ENCODE measurements at regions not wholly inside any gene's neighbourhood (a gene's known extent, or its start where the extent isn't known, plus 50 kb on each side); places are given as distances from the start of the nearest gene placed in this dataset.

- no peak overlapping the region for H3K4me3 ChIP-seq (ENCODE audit: low read depth, poor library complexity, severe bottlenecking)
- intact Hi-C loops (cut with DNase I; ENCODE audit: low total_unique reads), result no loop called here
- TF ChIP-seq CTCF (IDR thresholded peaks at IDR 0.05) (no peak), POLR2A (IDR thresholded peaks at IDR 0.05) (no peak)
- no peak for DNase-seq (ENCODE audit: low spot score in 2 of 2)
- 84 to 88% methylated on average over 3 of the region's 3 CpGs for WGBS, 2 donors
Measured at GRCh38 chr6:147855803-147856482, 347.5 kb downstream of the SAMD5 start.

GRCh38 chr6:147856687-147857086 lies 348.2 kb downstream of the SAMD5 start:
- WGBS, 2 donors, result 70 to 83% methylated on average over 4 to 5 of the region's 5 CpGs
- no peak for TF ChIP-seq CTCF (IDR thresholded peaks at IDR 0.05)
- TF ChIP-seq POLR2A (IDR thresholded peaks at IDR 0.05), result no peak
- no peak overlapping the region for H3K4me3 ChIP-seq (ENCODE audit: low read depth, poor library complexity, severe bottlenecking)
- intact Hi-C loops (cut with DNase I; ENCODE audit: low total_unique reads), result no loop called here
- DNase-seq (ENCODE audit: low spot score in 2 of 2), result no peak

GRCh38 chr6:147858421-147858820 lies 349.9 kb downstream of the SAMD5 start:
- 85 to 93% methylated on average over 2 of the region's 2 CpGs for WGBS, 2 donors
- TF ChIP-seq POLR2A (IDR thresholded peaks at IDR 0.05), result no peak
- no peak overlapping the region for H3K4me3 ChIP-seq (ENCODE audit: low read depth, poor library complexity, severe bottlenecking)
- DNase-seq (ENCODE audit: low spot score in 2 of 2), result no peak
- intact Hi-C loops (cut with DNase I; ENCODE audit: low total_unique reads), result no loop called here

- no peak for TF ChIP-seq CTCF (IDR thresholded peaks at IDR 0.05)
- no peak for TF ChIP-seq POLR2A (IDR thresholded peaks at IDR 0.05)
- WGBS, 2 donors, result 47 to 52% methylated on average over 4 of the region's 4 CpGs
- DNase-seq (ENCODE audit: low spot score in 2 of 2), result no peak
- no peak overlapping the region for H3K4me3 ChIP-seq (ENCODE audit: low read depth, poor library complexity, severe bottlenecking)
- intact Hi-C loops (cut with DNase I; ENCODE audit: low total_unique reads), result no loop called here
Measured at GRCh38 chr6:147859071-147859470, 350.6 kb downstream of the SAMD5 start.

GRCh38 chr6:147861696-147862095 lies 353.2 kb downstream of the SAMD5 start:
- no peak for DNase-seq (ENCODE audit: low spot score in 2 of 2)
- intact Hi-C loops (cut with DNase I; ENCODE audit: low total_unique reads), result no loop called here
- TF ChIP-seq POLR2A (IDR thresholded peaks at IDR 0.05) (no peak), CTCF (IDR thresholded peaks at IDR 0.05) (no peak)
- H3K4me3 ChIP-seq (ENCODE audit: low read depth, poor library complexity, severe bottlenecking), result no peak overlapping the region
- WGBS, 2 donors, result 92% methylated on average over 2 of the region's 2 CpGs

GRCh38 chr6:147867433-147868226 lies 359.1 kb downstream of the SAMD5 start:
- whole genome bisulfite sequencing, 2 donors, result 84 to 91% methylated on average over 4 of the region's 4 CpGs
- H3K4me3 ChIP-seq (ENCODE audit: low read depth, poor library complexity, severe bottlenecking), result no peak overlapping the region
- intact Hi-C loops (cut with DNase I; ENCODE audit: low total_unique reads), result no loop called here
- DNase-seq (ENCODE audit: low spot score in 2 of 2), result no peak
- TF ChIP-seq CTCF (IDR thresholded peaks at IDR 0.05), result no peak
- no peak for TF ChIP-seq POLR2A (IDR thresholded peaks at IDR 0.05)
